OCI-LY3 (cell line): ENCODE measurements at regions not wholly inside any gene's neighbourhood (a gene's known extent, or its start where the extent isn't known, plus 50 kb on each side); places are given as distances from the start of the nearest gene placed in this dataset.

Source experiments
- EZH2phosphoT487 ChIP-seq: fragments of 200-600 bp; shearing (Covaris generic); IDR thresholded peaks from 2 replicates; pipeline ENCODE4 v1.6.1; 2018; ENCODE audit warnings: antibody characterized with exemption, mixed run types, low read depth
- TF ChIP-seq, protein P1 (sequence below): fragments of 200-600, 300-600 bp; sonication (generic); IDR thresholded peaks from 2 replicates; pipeline ENCODE4 v1.5.1; 2014; ENCODE audit warnings: antibody characterized with exemption, low read length, low read depth

DNA sequence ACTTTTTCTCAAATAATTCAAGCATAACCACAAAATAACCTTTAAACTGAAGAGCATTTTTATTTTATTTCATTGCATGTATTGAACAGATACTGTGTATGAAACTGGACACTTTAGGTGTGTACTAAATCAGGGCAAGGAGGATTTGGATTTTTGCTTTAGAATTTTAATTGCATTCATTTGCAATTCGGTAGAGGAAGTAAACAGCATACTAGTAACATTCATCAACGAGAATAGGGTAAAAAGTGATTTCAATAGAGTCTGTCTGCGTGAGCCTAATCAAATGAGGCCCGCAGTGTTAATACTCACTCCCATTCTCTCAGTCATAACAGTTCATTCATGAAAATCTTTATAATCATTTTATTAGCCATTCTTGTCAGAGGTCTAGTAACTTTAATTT lies 200.2 kb downstream of the SPRY2 start:
- TF ChIP-seq, protein P1, sequence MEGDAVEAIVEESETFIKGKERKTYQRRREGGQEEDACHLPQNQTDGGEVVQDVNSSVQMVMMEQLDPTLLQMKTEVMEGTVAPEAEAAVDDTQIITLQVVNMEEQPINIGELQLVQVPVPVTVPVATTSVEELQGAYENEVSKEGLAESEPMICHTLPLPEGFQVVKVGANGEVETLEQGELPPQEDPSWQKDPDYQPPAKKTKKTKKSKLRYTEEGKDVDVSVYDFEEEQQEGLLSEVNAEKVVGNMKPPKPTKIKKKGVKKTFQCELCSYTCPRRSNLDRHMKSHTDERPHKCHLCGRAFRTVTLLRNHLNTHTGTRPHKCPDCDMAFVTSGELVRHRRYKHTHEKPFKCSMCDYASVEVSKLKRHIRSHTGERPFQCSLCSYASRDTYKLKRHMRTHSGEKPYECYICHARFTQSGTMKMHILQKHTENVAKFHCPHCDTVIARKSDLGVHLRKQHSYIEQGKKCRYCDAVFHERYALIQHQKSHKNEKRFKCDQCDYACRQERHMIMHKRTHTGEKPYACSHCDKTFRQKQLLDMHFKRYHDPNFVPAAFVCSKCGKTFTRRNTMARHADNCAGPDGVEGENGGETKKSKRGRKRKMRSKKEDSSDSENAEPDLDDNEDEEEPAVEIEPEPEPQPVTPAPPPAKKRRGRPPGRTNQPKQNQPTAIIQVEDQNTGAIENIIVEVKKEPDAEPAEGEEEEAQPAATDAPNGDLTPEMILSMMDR = no peak
- no peak for TF ChIP-seq EZH2phosphoT487
